Caco-2 (cell line): ENCODE measurements at regions not wholly inside any gene's neighbourhood (a gene's known extent, or its start where the extent isn't known, plus 50 kb on each side); places are given as distances from the start of the nearest gene placed in this dataset.
"Not testable (repeated sequence)": the region's sequence is repeated elsewhere in the genome, so short reads cannot be mapped to it uniquely, and the experiment has no call there.

Source experiments
- BruUV-seq: library from RNA; stranded (reverse); fragments of 400-500 nt; replicated peaks from 2 replicates; lab custom pipeline; 2021; lab: Mats Ljungman, UMichigan
- CTCF ChIA-PET: fragments of 300-600 bp; sonication (Branson Sonifier 250); formaldehyde crosslinking; loops from one replicate; lab custom pipeline; 2022; ENCODE audit warnings: antibody characterized with exemption; lab: Charles Lee
- POLR2A ChIA-PET: fragments of 300-600 bp; sonication (Branson Sonifier 250); formaldehyde crosslinking; loops from one replicate; lab custom pipeline; 2022; ENCODE audit warnings: antibody characterized with exemption; lab: Charles Lee
- DNase-seq, 2 experiments: peaks; one replicate each; pipeline versions ENCODE4 v3.0.0 to v3.0.0-alpha.2; 2020 to 2022
- H3K27me3 ChIP-seq: replicated peaks from 2 replicates; pipeline ENCODE4 v1.6.0; 2011; ENCODE audit warnings: low read length; ENCODE audit not compliant: control insufficient read depth, insufficient read depth
- H3K36me3 ChIP-seq: 2 replicates; pipeline ENCODE4 v1.5.1; 2011; ENCODE audit warnings: low read length; ENCODE audit not compliant: control insufficient read depth, insufficient read depth
- H3K4me1 ChIP-seq: fragments of 250-450 bp; sonication (Bioruptor Pico); 2 replicates; pipeline ENCODE4 v1.5.1; 2020; ENCODE audit warnings: mild to moderate bottlenecking
- H3K4me3 ChIP-seq: 2 replicates; pipeline ENCODE4 v1.5.1; 2011; ENCODE audit warnings: low read depth, mild to moderate bottlenecking, control low read depth, low read length
- H3K9me3 ChIP-seq: fragments of 250-450 bp; sonication (Bioruptor Pico); 2 replicates; pipeline ENCODE4 v1.5.1; 2020; ENCODE audit warnings: mild to moderate bottlenecking, moderate library complexity
- H3K27ac Mint-ChIP-seq: one replicate; pipeline ENCODE4 v1.8.0; 2022; ENCODE audit warnings: mixed read lengths; ENCODE audit not compliant: unreplicated experiment
- H3K27me3 Mint-ChIP-seq: one replicate; pipeline ENCODE4 v1.8.0; 2022; ENCODE audit warnings: mixed read lengths; ENCODE audit not compliant: insufficient read depth, unreplicated experiment
- H3K36me3 Mint-ChIP-seq: one replicate; pipeline ENCODE4 v1.8.0; 2022; ENCODE audit warnings: mild to moderate bottlenecking, mixed read lengths; ENCODE audit not compliant: insufficient read depth, unreplicated experiment
- H3K4me1 Mint-ChIP-seq: one replicate; pipeline ENCODE4 v1.8.0; 2022; ENCODE audit warnings: low read depth, mixed read lengths; ENCODE audit not compliant: unreplicated experiment
- H3K4me3 Mint-ChIP-seq: one replicate; pipeline ENCODE4 v1.8.0; 2022; ENCODE audit warnings: mild to moderate bottlenecking, moderate library complexity, mixed read lengths; ENCODE audit not compliant: unreplicated experiment
- H3K9me3 Mint-ChIP-seq: one replicate; pipeline ENCODE4 v1.8.0; 2022; ENCODE audit warnings: mixed read lengths; ENCODE audit not compliant: unreplicated experiment
- intact Hi-C: fragments of 100-400 bp; cut with micrococcal nuclease; formaldehyde crosslinking; loops from one replicate; pipeline ENCODE4 v1.10.0; 2022; ENCODE audit not compliant: unreplicated experiment
- TF ChIP-seq, protein P1 (sequence below), 2 experiments: fragments of 200-600 bp in 1 of 2; IDR thresholded peaks; 1 replicate in 1 of 2; 2 replicates in 1 of 2; pipeline versions ENCODE4 v1.5.1 to v1.8.0; 2011 to 2022; ENCODE audit warnings: antibody characterized with exemption in 1 of 2, control low read depth in 1 of 2, inconsistent platforms in 1 of 2, low read depth in 1 of 2, low read length in 1 of 2, mild to moderate bottlenecking in 1 of 2, moderate library complexity in 1 of 2; ENCODE audit not compliant: insufficient read depth in 1 of 2, severe bottlenecking in 1 of 2, unreplicated experiment in 1 of 2

DNA sequence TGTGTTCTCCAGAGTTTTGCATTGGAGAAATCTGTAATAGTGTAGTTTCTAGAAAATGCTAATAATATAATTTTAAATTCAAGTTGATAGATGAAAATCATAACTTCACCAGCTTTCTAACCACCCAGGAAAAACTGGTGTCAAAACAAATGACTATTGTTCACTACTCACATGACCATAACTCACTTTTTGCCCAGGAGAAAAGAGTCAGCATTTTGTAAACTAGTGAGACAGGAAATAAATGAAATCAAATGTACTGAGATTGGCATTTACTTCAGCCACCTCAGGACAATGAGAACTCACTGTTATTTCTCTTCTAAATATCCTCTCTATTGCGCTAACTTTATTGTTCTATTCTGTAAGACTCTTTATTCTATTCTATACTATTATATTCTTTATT lies 176.0 kb upstream of the FOLH1 start:
- CTCF ChIA-PET, H3K9me3 ChIP-seq: not testable (repeated sequence)

DNA sequence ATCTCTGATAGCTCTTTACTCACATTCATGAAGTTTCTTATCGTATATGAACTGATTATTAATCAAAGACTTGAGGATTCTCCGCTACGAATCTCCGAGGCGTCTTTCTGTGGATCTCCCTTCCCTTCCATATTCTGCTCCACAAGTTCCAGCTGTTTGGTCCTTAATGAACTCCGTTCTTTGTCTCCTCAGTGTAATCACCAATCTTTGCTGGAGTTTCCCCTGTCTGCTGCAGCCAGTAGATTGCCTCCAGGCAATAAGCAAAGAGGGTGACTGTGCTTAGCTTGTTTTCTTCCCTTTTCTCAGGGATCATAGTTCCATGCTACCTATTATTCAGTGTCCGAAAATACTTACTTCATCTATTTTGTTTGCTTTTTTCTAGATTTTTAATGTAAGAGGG lies 169.6 kb upstream of the FOLH1 start:
- POLR2A ChIA-PET: no interaction called here
- DNase-seq: no peak
- H3K4me1 Mint-ChIP-seq: no peaks in the 10 kb centered on the region
- no peak overlapping the region for H3K27ac Mint-ChIP-seq
- no peaks in the 10 kb centered on the region for H3K36me3 Mint-ChIP-seq
- no peaks in the 10 kb centered on the region for H3K27me3 ChIP-seq
- TF ChIP-seq, protein P1, sequence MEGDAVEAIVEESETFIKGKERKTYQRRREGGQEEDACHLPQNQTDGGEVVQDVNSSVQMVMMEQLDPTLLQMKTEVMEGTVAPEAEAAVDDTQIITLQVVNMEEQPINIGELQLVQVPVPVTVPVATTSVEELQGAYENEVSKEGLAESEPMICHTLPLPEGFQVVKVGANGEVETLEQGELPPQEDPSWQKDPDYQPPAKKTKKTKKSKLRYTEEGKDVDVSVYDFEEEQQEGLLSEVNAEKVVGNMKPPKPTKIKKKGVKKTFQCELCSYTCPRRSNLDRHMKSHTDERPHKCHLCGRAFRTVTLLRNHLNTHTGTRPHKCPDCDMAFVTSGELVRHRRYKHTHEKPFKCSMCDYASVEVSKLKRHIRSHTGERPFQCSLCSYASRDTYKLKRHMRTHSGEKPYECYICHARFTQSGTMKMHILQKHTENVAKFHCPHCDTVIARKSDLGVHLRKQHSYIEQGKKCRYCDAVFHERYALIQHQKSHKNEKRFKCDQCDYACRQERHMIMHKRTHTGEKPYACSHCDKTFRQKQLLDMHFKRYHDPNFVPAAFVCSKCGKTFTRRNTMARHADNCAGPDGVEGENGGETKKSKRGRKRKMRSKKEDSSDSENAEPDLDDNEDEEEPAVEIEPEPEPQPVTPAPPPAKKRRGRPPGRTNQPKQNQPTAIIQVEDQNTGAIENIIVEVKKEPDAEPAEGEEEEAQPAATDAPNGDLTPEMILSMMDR (IDR thresholded peaks at IDR 0.05; ENCODE audit: insufficient read depth in 1 of 2, low read depth in 1 of 2, low read length in 1 of 2, severe bottlenecking in 1 of 2, unreplicated experiment in 1 of 2): no peak
- no peaks in the 10 kb centered on the region for H3K27me3 Mint-ChIP-seq
- no peak overlapping the region for H3K4me3 Mint-ChIP-seq
- BruUV-seq: no TSS peak
- H3K4me1 ChIP-seq: no peaks in the 10 kb centered on the region
- intact Hi-C loops: no loop called here
- CTCF ChIA-PET: no interaction called here
- H3K9me3 ChIP-seq: no peaks in the 10 kb centered on the region
- no peak overlapping the region for H3K4me3 ChIP-seq
- no peaks in the 10 kb centered on the region for H3K9me3 Mint-ChIP-seq
- H3K36me3 ChIP-seq: no peaks in the 10 kb centered on the region

More for the DNA sequence above, 176.0 kb upstream of the FOLH1 start:
- POLR2A ChIA-PET, H3K4me3 ChIP-seq, H3K27me3 ChIP-seq, H3K4me1 Mint-ChIP-seq, intact Hi-C loops, H3K4me3 Mint-ChIP-seq, H3K36me3 Mint-ChIP-seq, H3K9me3 Mint-ChIP-seq, H3K27ac Mint-ChIP-seq, BruUV-seq, H3K27me3 Mint-ChIP-seq, H3K4me1 ChIP-seq, DNase-seq, H3K36me3 ChIP-seq: not testable (repeated sequence)

DNA sequence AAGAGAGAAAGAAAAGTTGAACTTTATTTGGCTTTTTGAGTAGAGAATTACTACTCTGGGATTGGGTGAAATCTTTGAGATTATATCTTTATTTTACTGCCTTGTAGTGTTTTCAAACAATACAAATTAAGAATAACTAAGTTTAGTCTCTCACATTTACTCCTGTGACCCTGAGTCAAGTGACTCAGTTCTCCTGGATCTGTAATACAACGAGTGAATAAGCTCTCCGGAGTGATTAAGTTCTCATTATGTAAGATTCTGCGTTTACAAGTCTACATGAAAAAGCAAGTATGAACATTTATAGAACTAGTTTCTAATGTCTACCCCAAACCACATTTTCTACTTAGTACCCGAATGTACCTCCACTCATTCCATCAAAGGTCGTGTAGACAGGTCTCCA lies 165.5 kb upstream of the FOLH1 start:
- H3K27ac Mint-ChIP-seq, H3K9me3 Mint-ChIP-seq, intact Hi-C loops, H3K4me1 ChIP-seq, CTCF ChIA-PET, H3K4me1 Mint-ChIP-seq, H3K4me3 ChIP-seq, BruUV-seq, DNase-seq, H3K36me3 Mint-ChIP-seq, H3K4me3 Mint-ChIP-seq, POLR2A ChIA-PET, H3K36me3 ChIP-seq, H3K27me3 Mint-ChIP-seq, H3K9me3 ChIP-seq, H3K27me3 ChIP-seq: not testable (repeated sequence)

DNA sequence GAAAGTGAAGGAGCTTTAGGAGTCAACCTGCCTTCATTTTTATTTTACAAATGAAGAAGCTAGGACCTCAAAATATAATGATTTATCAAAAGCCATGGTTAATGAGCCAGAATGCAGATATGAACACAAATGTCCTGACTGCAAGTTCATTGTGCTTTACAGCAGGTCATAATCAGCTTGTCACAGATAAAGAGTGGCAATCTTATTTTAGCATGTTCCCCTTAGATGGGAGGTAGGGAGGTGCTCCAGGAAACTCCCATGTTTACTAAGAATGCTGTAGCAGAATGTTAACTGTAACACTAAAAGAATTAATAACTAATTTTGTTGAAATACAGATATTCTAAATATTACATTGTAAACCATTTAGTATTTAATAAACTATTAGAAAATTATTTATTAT lies 165.0 kb upstream of the FOLH1 start:
- H3K4me1 Mint-ChIP-seq, BruUV-seq, H3K4me3 Mint-ChIP-seq, H3K27me3 Mint-ChIP-seq, CTCF ChIA-PET, H3K27ac Mint-ChIP-seq, H3K9me3 ChIP-seq, intact Hi-C loops, H3K36me3 Mint-ChIP-seq, H3K27me3 ChIP-seq, H3K9me3 Mint-ChIP-seq, POLR2A ChIA-PET, DNase-seq, H3K4me3 ChIP-seq, H3K4me1 ChIP-seq, H3K36me3 ChIP-seq: not testable (repeated sequence)

DNA sequence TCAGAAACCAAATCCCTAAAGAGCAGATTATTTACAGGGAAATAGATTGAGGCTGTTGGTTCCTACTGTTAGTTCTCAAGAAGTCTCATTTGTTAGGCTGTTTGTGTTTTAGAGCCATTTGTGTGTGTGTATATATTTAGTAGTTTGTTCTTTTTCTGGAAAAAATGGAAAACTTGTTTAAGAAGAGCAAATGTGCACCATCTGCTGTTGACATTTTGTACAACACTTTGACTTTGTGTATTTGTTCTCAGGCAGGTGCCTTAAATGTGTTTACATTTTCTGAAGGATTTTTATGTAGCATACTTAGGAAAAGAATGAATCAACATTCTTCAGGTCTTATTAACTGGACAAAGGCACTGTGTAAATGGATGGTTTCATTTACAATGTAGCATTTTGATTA lies 163.7 kb upstream of the FOLH1 start:
- intact Hi-C loops, POLR2A ChIA-PET, H3K4me3 ChIP-seq, H3K27me3 Mint-ChIP-seq, BruUV-seq, CTCF ChIA-PET, H3K36me3 ChIP-seq, DNase-seq, H3K27me3 ChIP-seq, H3K4me3 Mint-ChIP-seq, H3K9me3 ChIP-seq, H3K4me1 ChIP-seq, H3K36me3 Mint-ChIP-seq, H3K9me3 Mint-ChIP-seq, H3K27ac Mint-ChIP-seq, H3K4me1 Mint-ChIP-seq: not testable (repeated sequence)

DNA sequence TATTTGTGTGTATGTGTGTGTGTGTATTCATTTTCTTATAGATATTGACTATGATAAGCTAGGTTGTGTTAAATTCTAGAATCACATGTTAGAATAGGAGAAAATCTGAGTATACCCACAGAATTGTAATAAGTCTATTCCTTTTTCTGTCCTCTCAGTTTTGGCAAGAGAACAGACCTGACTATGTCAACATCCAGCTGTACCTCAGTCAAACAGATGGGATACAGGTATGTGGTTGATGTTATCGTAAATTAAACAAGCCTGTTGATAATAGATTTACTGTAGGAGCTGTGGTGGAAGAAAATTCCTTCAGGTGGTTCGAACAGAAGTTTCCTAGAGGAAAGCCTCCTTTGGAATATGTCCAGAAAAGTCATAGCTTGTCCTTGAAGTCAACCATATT lies 160.2 kb upstream of the FOLH1 start:
- POLR2A ChIA-PET, H3K4me1 ChIP-seq, H3K4me3 Mint-ChIP-seq, H3K9me3 ChIP-seq, H3K27ac Mint-ChIP-seq, H3K4me3 ChIP-seq, H3K27me3 ChIP-seq, intact Hi-C loops, CTCF ChIA-PET, H3K36me3 ChIP-seq, H3K36me3 Mint-ChIP-seq, BruUV-seq, H3K4me1 Mint-ChIP-seq, DNase-seq, H3K9me3 Mint-ChIP-seq, H3K27me3 Mint-ChIP-seq: not testable (repeated sequence)
